HUES64 (cell line): ENCODE measurements at regions not wholly inside any gene's neighbourhood (a gene's known extent, or its start where the extent isn't known, plus 50 kb on each side); places are given as distances from the start of the nearest gene placed in this dataset.

Experiments
- H3K27ac ChIP-seq: 2 replicates; pipeline ENCODE4 v1.7.0; 2013; ENCODE audit warnings: low read depth, low read length, inconsistent platforms
- H3K27me3 ChIP-seq: 2 replicates; pipeline ENCODE4 v1.6.1; 2013; ENCODE audit warnings: mild to moderate bottlenecking, low read length; ENCODE audit not compliant: insufficient read depth
- H3K36me3 ChIP-seq: 2 replicates; pipeline ENCODE4 v1.6.1; 2013; ENCODE audit warnings: mild to moderate bottlenecking, low read length; ENCODE audit not compliant: insufficient read depth
- H3K4me1 ChIP-seq: 2 replicates; pipeline ENCODE4 v1.6.1; 2013; ENCODE audit warnings: mild to moderate bottlenecking, low read length, moderate library complexity; ENCODE audit not compliant: insufficient read depth
- H3K4me3 ChIP-seq: 2 replicates; pipeline ENCODE4 v1.5.1; 2013; ENCODE audit warnings: mild to moderate bottlenecking, low read length, moderate library complexity
- H3K9ac ChIP-seq: 2 replicates; pipeline ENCODE4 v1.6.1; 2013; ENCODE audit warnings: mild to moderate bottlenecking, low read depth, low read length
- H3K9me3 ChIP-seq: 2 replicates; pipeline ENCODE4 v1.6.1; 2013; ENCODE audit warnings: low read depth, low read length; ENCODE audit not compliant: insufficient read depth
- WGBS: fragments of 150-250, 120-280 bp; methylation state at CpG from one replicate; pipeline ENCODE4 v1.1.7; 2013; ENCODE audit warnings: missing lambda C conversion rate; 5-methylcytosine and 5-hydroxymethylcytosine counted together

GRCh38 chr22:49068861-49069500 lies 758.7 kb downstream of the BRD1 start:
- Histone ChIP-seq H3K4me1 (no peaks in the 10 kb centered on the region), H3K9ac (no peak overlapping the region), H3K4me3 (no peak overlapping the region), H3K9me3 (no peaks in the 10 kb centered on the region), H3K27ac (no peak overlapping the region), H3K36me3 (no peaks in the 10 kb centered on the region), H3K27me3 (no peaks in the 10 kb centered on the region)
- WGBS, result 85% methylated on average over 15 of the region's 15 CpGs

GRCh38 chr22:49067504-49067903 lies 760.2 kb downstream of the BRD1 start:
- WGBS, result 94% methylated on average over 4 of the region's 4 CpGs
- Histone ChIP-seq H3K36me3 (no peaks in the 10 kb centered on the region), H3K9ac (no peak overlapping the region), H3K4me1 (0 out of 2 replicates have a peak, but pooled peaks cover under 1% of the 10 kb centered on the region), H3K27ac (no peak overlapping the region), H3K4me3 (no peak overlapping the region), H3K9me3 (no peaks in the 10 kb centered on the region), H3K27me3 (no peaks in the 10 kb centered on the region)

GRCh38 chr22:49066619-49067018 lies 761.1 kb downstream of the BRD1 start:
- Histone ChIP-seq H3K36me3 (no peaks in the 10 kb centered on the region), H3K4me3 (no peak overlapping the region), H3K9ac (no peak overlapping the region), H3K4me1 (0 out of 2 replicates have a peak, but pooled peaks cover 4% of the 10 kb centered on the region), H3K27ac (no peak overlapping the region), H3K27me3 (no peaks in the 10 kb centered on the region), H3K9me3 (no peaks in the 10 kb centered on the region)
- WGBS, result 88% methylated on average over 9 of the region's 9 CpGs

GRCh38 chr22:49064836-49065235 lies 762.8 kb downstream of the BRD1 start:
- no peaks in the 10 kb centered on the region for H3K27me3 ChIP-seq
- H3K9me3 ChIP-seq, result no peaks in the 10 kb centered on the region
- 85% methylated on average over 7 of the region's 7 CpGs for WGBS

GRCh38 chr22:49063545-49063890 lies 764.2 kb downstream of the BRD1 start:
- Histone ChIP-seq H3K36me3 (no peaks in the 10 kb centered on the region), H3K4me1 (0 out of 2 replicates have a peak, but pooled peaks cover 4% of the 10 kb centered on the region), H3K27me3 (no peaks in the 10 kb centered on the region), H3K9me3 (no peaks in the 10 kb centered on the region), H3K27ac (no peak overlapping the region), H3K4me3 (no peak overlapping the region), H3K9ac (no peak overlapping the region)
- WGBS, result 73% methylated on average over 4 of the region's 4 CpGs

More at GRCh38 chr22:49064836-49065235, 762.8 kb downstream of the BRD1 start:
- Histone ChIP-seq H3K27ac (no peak overlapping the region), H3K4me1 (0 out of 2 replicates have a peak, but pooled peaks cover 4% of the 10 kb centered on the region), H3K4me3 (no peak overlapping the region), H3K36me3 (no peaks in the 10 kb centered on the region), H3K9ac (no peak overlapping the region)

GRCh38 chr22:49062802-49063544 lies 764.7 kb downstream of the BRD1 start:
- no peak overlapping the region for H3K9ac ChIP-seq
- H3K36me3 ChIP-seq, result no peaks in the 10 kb centered on the region
- WGBS, result 47% methylated on average over 12 of the region's 12 CpGs
- peak overlapping the region; percentile 22; the same call in 1 of the 2 replicates for H3K27ac ChIP-seq
- no peaks in the 10 kb centered on the region for H3K9me3 ChIP-seq
- no peak overlapping the region for H3K4me3 ChIP-seq
- H3K27me3 ChIP-seq, result no peaks in the 10 kb centered on the region
- 0 out of 2 replicates have a peak, but pooled peaks cover 4% of the 10 kb centered on the region for H3K4me1 ChIP-seq

- Histone ChIP-seq H3K27ac (no peak overlapping the region), H3K9me3 (no peaks in the 10 kb centered on the region), H3K27me3 (no peaks in the 10 kb centered on the region), H3K4me3 (no peak overlapping the region), H3K9ac (no peak overlapping the region), H3K4me1 (0 out of 2 replicates have a peak, but pooled peaks cover 4% of the 10 kb centered on the region), H3K36me3 (no peaks in the 10 kb centered on the region)
- WGBS, result 85% methylated on average over 17 of the region's 17 CpGs
Measured at GRCh38 chr22:49062155-49062801, 765.4 kb downstream of the BRD1 start.

- Histone ChIP-seq H3K4me1 (peaks cover 21% of the 10 kb centered on the region), H3K9me3 (no peaks in the 10 kb centered on the region)
- WGBS, result 86% methylated on average over 6 of the region's 7 CpGs
Measured at GRCh38 chr22:49057910-49058309, 769.8 kb downstream of the BRD1 start.

GRCh38 chr22:49056301-49056700 lies 771.4 kb downstream of the BRD1 start:
- Histone ChIP-seq H3K27ac (no peak overlapping the region), H3K4me1 (peaks cover 17% of the 10 kb centered on the region), H3K4me3 (no peak overlapping the region), H3K27me3 (no peaks in the 10 kb centered on the region), H3K36me3 (no peaks in the 10 kb centered on the region), H3K9me3 (no peaks in the 10 kb centered on the region), H3K9ac (no peak overlapping the region)
- WGBS, result 96% methylated on average over 4 of the region's 4 CpGs

More at GRCh38 chr22:49057910-49058309, 769.8 kb downstream of the BRD1 start:
- Histone ChIP-seq H3K27ac (no peak overlapping the region), H3K36me3 (no peaks in the 10 kb centered on the region), H3K4me3 (no peak overlapping the region), H3K27me3 (no peaks in the 10 kb centered on the region), H3K9ac (no peak overlapping the region)

GRCh38 chr22:49055406-49055805 lies 772.3 kb downstream of the BRD1 start:
- H3K4me1 ChIP-seq, result peaks cover 17% of the 10 kb centered on the region
- no peak overlapping the region for H3K9ac ChIP-seq
- no peak overlapping the region for H3K4me3 ChIP-seq
- H3K36me3 ChIP-seq, result no peaks in the 10 kb centered on the region
- WGBS, result 94% methylated on average over 6 of the region's 6 CpGs
- H3K27ac ChIP-seq, result no peak overlapping the region
- H3K27me3 ChIP-seq, result no peaks in the 10 kb centered on the region
- H3K9me3 ChIP-seq, result no peaks in the 10 kb centered on the region

GRCh38 chr22:49053578-49053977 lies 774.1 kb downstream of the BRD1 start:
- H3K9me3 ChIP-seq, result no peaks in the 10 kb centered on the region
- peaks cover 17% of the 10 kb centered on the region for H3K4me1 ChIP-seq
- no peaks in the 10 kb centered on the region for H3K36me3 ChIP-seq
- H3K9ac ChIP-seq, result no peak overlapping the region
- H3K27ac ChIP-seq, result no peak overlapping the region
- 13% methylated on average over 2 of the region's 3 CpGs for WGBS
- no peaks in the 10 kb centered on the region for H3K27me3 ChIP-seq
- no peak overlapping the region for H3K4me3 ChIP-seq
